Activated CD8-positive, alpha-beta memory T cell treated with anti-CD3 and anti-CD28 coated beads for 36 hours (primary cell): ENCODE measurements at regions not wholly inside any gene's neighbourhood (a gene's known extent, or its start where the extent isn't known, plus 50 kb on each side); places are given as distances from the start of the nearest gene placed in this dataset.
"Not testable (repeated sequence)": the region's sequence is repeated elsewhere in the genome, so short reads cannot be mapped to it uniquely, and the experiment has no call there.

Source experiments
- CTCF ChIA-PET: fragments of 350-600 bp; sonication (Branson Sonifier 250); formaldehyde crosslinking; loops from one replicate; lab custom pipeline; 2021; ENCODE audit warnings: antibody characterized with exemption; lab: Charles Lee
- POLR2A ChIA-PET: fragments of 350-600 bp; sonication (Branson Sonifier 250); formaldehyde crosslinking; loops from one replicate; lab custom pipeline; 2021; ENCODE audit warnings: antibody characterized with exemption; lab: Charles Lee

DNA sequence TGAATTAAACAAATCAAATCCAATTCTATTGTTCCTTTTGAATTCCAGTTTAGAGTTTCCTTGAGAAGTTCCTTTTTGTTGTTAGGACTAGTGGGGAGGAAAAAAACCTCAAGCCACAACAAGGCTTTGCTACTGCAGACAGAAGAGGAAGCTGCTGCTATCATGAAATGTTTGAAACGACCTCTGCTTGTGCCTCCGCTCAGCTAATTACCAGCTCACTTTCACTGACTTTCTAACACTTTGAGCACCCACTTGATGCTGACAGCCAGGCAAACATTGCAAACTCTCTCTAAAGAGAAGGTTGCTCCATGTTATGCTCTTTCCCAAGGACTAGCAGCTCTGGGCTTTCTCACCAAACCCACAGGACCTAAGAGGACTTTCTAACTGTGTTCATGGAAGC lies 203.9 kb upstream of the PROX1 start:
- CTCF ChIA-PET = no interaction called here
- POLR2A ChIA-PET = no interaction called here

DNA sequence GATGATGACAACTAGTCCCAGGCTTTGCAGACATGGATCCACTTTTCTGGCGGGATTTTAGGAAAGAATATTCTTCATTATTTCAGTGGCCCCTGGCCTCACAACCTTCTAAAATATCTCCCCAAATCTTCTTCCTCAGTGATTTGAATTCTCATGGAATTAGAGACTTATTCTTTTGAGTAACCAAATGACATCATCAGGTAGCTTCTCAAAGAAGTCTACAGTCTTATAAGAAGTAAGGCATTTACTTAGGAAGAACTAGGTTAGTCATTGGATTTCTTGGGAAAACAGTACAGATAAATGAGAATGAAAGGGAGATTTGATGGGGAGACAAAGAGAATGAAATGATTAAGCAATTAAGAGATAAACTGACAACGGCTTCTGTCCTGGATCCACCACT lies 201.1 kb upstream of the PROX1 start:
- CTCF ChIA-PET = no interaction called here
- POLR2A ChIA-PET = no interaction called here

DNA sequence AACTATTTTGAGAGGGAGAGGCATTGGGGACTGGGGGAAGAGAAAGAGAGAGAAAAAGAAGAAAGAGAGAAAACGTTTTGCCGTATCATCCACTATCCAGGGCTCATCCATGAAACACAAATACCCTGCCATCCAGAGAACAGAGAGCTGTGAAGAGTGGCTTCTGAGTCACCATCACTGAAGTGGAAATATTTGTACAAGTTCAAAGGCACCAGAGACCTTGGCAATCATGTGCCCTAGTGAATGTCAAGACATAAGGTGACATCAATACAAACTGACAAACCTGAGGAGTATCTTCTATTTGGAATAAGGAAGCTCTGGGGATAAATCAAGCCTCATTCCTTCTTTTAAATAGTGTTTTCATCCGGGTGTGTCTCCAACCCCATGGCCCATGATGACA lies 197.2 kb upstream of the PROX1 start:
- ChIA-PET CTCF (no interaction called here), POLR2A (no interaction called here)

DNA sequence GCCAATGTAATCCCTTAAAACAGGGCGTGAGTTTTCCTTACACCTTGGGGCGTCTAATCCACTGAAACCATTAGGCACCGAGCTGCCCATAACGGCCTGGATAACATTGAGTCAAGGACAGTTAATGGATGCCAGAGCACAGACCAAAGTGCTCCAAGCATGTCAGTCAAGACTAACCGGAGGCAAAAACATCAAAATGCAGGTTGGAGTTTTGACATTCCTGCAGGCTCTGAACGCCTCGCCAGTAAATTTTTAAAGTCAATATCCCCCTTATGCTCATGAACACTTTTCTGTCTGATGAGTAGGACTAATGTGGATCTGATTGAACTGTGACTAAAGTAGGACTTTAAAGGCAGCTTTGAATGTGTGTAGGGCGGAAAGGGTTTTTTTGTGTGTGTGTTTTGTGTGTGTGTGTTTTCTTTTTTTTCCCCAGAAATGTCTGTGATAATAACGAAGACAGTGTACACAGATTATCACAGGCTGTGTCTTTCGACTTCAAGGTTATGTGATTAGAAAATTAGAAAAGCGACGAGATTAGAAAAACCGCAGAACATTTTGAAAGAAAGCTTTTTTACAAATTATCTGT lies 194.2 kb upstream of the PROX1 start:
- ChIA-PET CTCF (no interaction called here), POLR2A (no interaction called here)

DNA sequence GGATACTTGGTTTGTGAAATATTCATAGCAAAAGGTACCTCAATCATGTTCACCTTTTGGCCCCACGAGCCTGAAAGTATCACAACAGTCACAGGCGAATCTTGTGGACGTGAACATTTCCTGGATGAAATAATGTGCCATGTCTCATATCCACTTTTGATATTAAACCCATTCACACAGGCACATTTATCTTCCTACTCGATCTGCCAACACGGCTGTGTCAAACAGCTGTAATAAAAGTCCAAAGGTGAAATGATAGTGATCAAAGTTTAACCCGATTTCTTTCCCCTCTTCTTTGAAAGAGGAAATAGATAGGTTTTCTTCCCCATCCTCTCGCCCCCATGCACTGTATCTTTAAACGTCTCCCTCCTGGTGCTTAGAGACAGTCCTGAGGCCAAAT lies 191.2 kb upstream of the PROX1 start:
- POLR2A ChIA-PET = no interaction called here

DNA sequence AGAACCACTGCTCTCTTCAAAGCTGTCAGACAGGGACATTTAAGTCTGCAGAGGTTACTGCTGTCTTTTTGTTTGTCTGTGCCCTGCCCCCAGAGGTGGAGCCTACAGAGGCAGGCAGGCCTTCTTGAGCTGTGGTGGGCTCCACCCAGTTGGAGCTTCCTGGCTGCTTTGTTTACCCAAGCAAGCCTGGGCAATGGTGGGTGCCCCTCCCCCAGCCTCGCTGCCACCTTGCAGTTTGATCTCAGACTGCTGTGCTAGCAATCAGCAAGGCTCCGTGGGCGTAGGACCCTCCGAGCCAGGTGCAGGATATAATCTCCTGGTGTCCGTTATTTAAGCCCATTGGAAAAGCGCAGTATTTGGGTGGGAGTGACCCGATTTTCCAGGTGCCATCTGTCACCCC lies 179.5 kb upstream of the PROX1 start:
- CTCF ChIA-PET, POLR2A ChIA-PET: not testable (repeated sequence)

More for the DNA sequence above, 191.2 kb upstream of the PROX1 start:
- CTCF ChIA-PET = no interaction called here

DNA sequence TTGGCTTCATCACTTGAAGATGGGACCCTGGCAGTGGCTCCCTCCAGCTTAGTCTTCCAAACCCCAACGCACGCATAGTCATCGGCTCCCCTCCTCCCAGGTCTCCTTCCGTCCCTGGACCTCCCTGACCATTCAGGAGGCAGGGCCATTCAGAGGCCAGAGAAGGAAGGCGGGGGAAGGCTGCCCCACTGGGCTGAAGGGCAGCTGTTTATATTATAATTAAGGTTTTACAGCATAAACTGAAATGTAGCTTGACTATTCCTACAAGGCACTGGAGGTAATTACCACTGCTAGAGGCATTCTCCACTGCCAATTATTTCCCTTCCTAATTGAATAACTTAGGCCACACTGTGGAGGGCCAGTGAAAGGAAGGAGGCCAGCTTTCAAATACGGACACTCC lies 170.6 kb upstream of the PROX1 start:
- ChIA-PET CTCF (no interaction called here), POLR2A (no interaction called here)

DNA sequence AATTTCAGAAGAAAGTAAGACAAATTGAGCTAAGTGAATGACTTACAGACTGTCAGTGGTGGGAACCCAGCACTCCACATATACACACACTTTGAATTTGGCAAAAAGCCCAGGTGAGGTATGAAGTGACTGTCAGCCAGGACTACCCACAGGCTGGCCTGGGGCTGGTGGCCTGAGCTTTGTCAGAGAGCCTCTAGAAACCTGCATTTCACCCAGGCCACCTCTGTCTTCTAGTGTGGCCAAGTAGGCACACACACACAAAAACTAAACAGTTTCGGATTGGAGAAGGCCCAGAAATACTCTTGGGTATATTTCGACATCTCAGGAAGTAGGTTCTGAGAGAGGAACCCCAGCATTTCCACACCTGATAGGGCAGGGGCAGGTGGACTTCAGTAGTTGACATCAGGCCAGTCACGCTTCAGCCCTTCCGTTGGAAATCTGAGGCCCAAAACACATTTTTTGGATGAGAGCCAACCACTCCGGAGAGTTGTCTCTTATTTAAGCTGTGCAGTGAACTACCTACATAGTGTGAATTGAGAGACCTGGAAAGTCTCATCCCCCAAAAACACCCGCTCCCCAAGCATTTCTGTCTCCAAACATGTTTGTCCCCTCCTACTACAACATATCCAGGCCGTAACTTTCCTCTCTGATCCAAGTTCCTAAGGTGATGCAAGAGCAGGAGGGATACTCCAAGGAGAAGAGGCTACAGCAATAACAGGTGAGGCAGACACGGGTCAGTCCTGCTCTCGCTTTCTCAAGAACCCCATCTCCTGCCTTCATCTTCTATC lies 167.2 kb upstream of the PROX1 start:
- ChIA-PET POLR2A (no interaction called here), CTCF (no interaction called here)

DNA sequence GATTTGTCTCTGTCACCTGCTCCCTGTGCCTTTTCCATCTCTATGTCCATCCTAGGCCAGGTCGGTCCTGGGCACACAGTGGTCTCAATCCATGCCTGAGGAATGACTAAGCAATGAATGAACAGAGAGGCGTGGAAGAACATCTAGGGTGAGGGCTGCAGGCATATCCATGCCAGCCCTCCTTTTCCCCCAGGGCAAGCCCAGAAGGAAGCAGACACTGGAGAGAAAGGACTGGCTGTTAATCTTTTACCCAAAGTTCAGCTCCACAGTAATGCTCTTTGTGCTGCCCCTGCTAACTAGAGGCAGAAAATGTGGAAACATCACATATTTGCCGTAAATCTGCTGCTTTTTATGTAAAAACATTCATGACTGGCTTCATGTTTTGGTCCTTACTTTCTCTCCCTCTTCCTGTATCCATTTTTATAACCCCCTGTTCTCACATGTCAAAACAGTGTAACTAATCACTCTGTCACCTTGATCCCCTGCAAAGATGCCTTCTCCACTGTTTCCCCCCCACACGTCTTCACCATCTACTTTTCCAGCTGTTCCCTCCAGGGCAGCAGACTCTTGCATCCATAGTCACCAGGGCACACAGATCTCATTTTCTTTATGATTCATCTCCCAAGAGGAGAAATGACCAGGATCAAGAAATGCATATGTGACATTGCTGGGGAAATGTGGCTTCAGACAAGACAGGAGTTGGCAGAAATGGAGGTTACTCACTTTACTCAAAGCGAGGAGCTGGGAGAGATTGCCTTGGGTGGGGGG lies 166.4 kb upstream of the PROX1 start:
- ChIA-PET POLR2A (no interaction called here), CTCF (no interaction called here)

DNA sequence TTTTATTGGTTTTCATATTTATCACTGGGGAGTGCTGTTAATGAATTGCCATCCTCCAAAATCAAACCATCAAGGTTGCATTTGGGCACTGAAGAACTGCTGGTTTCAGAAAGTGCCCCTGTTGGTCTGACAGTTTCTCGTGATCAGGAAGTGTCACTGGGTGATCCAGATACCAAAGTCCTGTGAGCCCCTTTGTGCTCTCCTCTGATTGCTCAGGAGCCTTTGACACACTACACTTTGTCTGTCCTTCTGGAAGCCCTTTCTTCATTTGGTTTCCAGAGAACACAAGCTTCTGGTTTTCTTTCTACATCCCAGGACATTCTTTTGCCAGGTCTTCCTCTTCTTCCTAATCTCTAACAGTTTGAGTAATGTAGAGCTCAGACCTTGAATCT lies 165.8 kb upstream of the PROX1 start:
- POLR2A ChIA-PET = no interaction called here
- CTCF ChIA-PET = no interaction called here

DNA sequence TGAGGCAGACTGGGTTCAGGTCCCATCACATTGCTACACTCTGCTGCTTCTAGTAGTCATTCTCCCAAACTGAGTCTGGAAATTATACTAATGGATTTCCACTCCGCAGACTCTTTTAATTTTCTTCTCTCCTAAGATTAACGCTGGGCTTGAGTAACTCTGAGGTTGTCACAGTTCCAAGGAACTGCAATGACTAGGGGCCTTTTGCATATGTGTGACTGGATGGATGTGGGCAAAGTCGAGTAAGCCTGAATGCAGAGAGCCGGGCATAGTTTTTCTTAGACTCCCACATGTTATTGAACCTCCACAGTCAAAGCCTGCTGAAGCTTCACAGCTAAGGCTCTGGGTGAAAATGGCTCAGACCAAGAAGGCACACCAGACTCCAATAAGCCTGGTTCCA lies 160.9 kb upstream of the PROX1 start:
- CTCF ChIA-PET = no interaction called here
- POLR2A ChIA-PET = no interaction called here

DNA sequence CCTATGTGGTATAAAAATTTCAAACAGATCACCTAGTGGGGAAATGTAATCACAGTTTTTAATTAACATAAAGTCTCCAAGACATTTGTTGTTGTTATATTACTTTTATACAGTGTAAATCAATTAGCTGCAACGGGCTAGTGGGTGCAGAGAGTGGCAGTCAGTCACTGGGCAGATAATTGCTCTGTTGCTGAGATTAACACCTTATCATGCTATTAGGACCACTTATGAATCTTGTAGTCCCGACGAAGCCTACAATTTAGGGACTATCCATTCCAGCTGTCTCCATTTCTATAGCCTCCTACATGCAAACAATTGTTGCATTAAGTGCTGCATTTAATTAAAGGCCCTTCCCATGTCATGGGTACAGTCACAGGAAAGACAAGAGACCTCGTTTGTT lies 158.9 kb upstream of the PROX1 start:
- ChIA-PET POLR2A (no interaction called here), CTCF (no interaction called here)

DNA sequence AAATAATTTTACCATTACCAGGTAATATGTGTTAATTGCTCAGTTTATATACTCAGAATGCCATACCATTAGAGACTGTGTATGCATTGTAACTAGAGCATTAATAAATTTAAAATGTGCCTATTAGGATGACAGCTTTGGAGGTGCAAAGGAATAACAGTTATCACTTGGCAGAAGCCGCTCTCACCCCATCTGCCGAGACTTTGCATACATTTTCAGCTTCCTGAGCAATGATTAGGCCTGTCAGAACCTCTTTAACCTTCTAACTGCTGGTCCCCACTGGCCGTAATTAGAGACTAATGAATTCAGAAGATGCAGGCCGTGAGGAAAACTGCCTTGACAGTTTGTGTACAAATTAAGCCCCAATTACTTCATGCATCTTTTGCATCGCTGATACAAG lies 158.0 kb upstream of the PROX1 start:
- CTCF ChIA-PET = no interaction called here
- POLR2A ChIA-PET = no interaction called here

DNA sequence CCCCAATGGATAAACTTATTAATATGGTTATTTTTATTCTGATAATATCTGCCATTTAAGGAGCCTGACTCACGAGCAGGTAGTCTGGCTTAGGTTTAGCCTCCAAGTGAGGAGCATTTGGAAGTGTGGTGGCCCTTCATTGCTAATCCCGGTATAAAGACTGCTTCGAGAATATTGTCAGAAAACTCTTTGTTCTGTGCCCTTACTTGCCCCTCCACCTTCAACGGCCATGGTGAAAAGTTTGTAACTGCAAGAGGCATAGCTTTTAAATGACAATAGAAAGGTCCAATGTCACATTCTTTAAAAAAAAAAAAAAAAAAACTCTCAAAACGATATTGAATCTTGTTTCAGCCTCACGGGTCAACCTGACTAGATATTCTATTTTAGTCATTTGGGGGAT lies 157.4 kb upstream of the PROX1 start:
- POLR2A ChIA-PET = no interaction called here
- CTCF ChIA-PET = no interaction called here

DNA sequence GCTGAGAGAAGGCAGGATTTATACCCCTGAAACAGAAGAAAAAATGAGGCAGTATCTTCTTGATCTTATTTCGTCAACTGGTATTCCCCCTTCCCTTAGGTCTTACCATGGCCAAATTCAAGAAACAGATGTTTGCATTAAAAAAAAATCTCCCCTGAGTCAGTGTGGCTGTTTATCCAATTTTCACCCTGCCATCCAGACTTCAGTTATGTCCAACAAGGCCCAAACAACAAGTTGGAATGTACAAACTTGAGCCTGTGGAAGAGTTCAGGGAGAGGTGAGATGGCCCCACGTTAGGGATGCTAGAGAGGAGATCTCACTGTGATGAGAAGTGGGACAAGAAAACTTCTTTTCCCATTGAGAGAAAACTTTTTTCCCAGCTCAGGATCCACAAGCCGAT lies 147.2 kb upstream of the PROX1 start:
- POLR2A ChIA-PET = no interaction called here
- CTCF ChIA-PET = no interaction called here

DNA sequence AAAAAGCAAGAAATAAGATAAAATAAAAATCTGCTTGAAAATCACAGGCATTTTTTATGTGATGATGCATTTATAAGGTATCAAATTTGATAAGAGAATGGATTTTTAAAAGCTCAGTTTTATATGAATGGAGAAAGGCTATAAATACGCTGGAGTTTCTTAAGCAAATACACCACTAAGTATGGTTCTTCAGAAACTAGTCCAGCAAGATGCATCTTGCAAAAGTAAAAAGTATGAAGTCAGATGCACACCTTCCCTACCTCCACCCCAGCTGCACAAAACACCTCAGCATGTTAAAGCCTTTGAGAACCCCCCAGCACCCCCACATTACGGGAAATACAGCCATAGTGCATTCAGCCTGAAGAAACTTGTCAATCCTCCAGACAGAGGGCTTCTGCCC lies 143.1 kb upstream of the PROX1 start:
- ChIA-PET POLR2A (no interaction called here), CTCF (no interaction called here)

DNA sequence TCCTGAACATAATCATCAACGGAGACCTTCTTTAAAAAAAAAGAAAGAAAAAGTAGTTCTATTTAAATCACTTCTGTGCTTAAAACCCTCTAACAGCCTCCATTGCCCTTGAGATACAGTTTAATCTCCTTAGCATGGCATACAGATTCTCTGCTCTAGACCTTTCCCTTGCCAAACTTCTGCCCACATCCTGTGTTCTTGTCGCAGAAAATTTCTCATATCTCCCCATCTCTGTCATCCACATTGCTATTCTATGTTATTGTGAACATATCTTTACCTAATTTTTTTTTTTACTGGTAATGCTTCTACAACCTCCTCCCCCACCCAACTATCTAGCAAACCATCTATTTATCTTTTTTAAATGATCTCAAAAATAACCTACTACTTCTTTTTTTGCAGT lies 135.7 kb upstream of the PROX1 start:
- ChIA-PET POLR2A (no interaction called here), CTCF (no interaction called here)

DNA sequence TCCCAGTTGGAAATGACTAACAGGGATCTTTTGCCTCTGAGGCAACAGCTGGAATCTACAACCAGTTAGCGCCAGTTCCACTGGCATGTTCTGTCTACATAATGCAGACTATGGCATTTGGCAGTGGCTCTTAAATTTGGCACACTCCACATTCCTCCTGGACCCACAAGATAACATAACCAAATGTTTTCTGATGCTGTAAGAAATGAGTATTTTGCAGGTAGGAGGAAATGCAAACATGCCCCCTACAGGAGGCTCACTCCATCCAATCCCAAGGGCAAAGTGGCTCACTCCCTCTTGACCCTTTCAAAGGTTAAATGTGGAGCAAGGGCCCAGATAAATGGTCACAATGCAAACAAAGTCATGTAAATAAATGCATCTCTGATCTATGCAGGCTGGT lies 129.2 kb upstream of the PROX1 start:
- ChIA-PET CTCF (no interaction called here), POLR2A (no interaction called here)

DNA sequence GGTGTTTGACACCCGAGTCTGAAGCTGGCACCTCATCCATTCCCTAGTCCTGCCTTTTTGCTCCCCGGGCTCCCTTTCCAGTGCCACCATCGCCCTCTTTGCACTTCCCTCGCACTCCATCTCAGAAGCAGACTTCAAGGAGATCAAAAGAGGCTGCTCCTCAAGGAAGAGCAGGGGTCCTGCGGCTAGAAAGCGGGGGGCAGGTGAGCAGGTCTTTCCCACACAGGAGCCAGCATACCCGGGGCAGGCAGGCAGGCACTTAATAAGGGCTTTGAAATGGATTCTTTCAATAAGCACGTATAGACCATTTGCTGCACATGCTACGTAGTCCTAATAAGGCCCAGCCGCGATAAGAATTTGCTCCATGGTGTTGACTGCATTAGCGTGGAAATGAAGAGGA lies 125.9 kb upstream of the PROX1 start:
- CTCF ChIA-PET = no interaction called here
- POLR2A ChIA-PET = no interaction called here

DNA sequence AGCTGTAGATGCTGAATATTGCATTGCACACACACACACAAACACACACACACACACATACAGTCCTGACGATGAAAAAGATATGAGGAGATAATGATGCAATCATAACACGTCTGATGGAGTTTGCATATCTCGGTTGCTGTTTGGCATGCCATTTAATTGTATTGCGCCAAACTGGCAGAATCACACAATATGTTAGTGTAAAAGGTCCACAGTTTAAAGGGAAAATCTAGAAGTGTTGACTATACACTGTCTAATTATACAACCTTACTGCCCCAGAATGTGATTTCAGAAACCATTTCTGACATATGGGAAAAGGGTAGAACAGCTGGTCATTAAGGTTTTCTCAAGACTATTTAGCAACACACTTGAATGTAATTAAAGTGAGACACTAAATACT lies 123.7 kb upstream of the PROX1 start:
- ChIA-PET POLR2A (no interaction called here), CTCF (no interaction called here)

DNA sequence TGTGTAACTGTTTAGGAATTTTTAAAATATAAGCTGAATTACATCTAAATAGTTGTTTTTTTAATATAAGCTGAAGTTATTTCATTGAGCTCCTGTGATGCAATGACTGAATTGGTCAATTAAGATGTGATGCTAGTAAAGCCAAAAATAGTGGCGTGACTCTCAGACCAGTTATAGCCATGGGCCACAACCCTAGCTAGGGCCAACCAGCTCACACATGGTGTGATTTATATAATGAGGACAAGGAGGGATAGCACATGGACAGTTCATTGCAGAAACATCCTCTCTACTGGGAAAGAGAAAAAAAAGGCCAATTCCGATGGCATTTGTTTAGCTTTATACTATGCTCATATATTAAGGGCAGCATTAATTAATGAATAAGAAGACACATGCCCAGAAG lies 119.3 kb upstream of the PROX1 start:
- ChIA-PET POLR2A (no interaction called here), CTCF (no interaction called here)
